HEK293T (cell line): ENCODE measurements at regions not wholly inside any gene's neighbourhood (a gene's known extent, or its start where the extent isn't known, plus 50 kb on each side); places are given as distances from the start of the nearest gene placed in this dataset.
"Not testable (repeated sequence)": the region's sequence is repeated elsewhere in the genome, so short reads cannot be mapped to it uniquely, and the experiment has no call there.

Experiments
- CTCF ChIA-PET: fragments of 350-600 bp; formaldehyde crosslinking; extraction: SDS; loops from one replicate; lab custom pipeline; 2021; ENCODE audit warnings: antibody characterized with exemption, inconsistent platforms; lab: Yijun Ruan, JAX
- POLR2A ChIA-PET: fragments of 350-600 bp; formaldehyde crosslinking; extraction: SDS; loops from one replicate; lab custom pipeline; 2020; ENCODE audit warnings: antibody characterized with exemption, inconsistent platforms; lab: Yijun Ruan, JAX
- DNase-seq: peaks from one replicate; pipeline ENCODE4 v3.0.0; 2012; ENCODE audit warnings: mixed read lengths; ENCODE audit errors: extremely low spot score
- ARNT ChIP-seq: fragments of 450-650 bp; IDR thresholded peaks from 2 replicates; pipeline ENCODE4 v1.6.1; 2017; ENCODE audit warnings: mild to moderate bottlenecking
- BHLHE40 ChIP-seq: fragments of 450-650 bp; IDR thresholded peaks from 2 replicates; pipeline ENCODE4 v1.6.1; 2016; ENCODE audit warnings: mild to moderate bottlenecking, moderate library complexity, borderline replicate concordance
- CTBP1 ChIP-seq: fragments of 450-650 bp; IDR thresholded peaks from 2 replicates; pipeline ENCODE4 v1.6.1; 2016; ENCODE audit warnings: borderline replicate concordance
- ELF4 ChIP-seq: fragments of 450-650 bp; IDR thresholded peaks from 2 replicates; pipeline ENCODE4 v1.6.1; 2017; ENCODE audit warnings: antibody characterized with exemption
- FOXA1 ChIP-seq: fragments of 450-650 bp; IDR thresholded peaks from 2 replicates; pipeline ENCODE4 v1.6.1; 2016; ENCODE audit warnings: mild to moderate bottlenecking
- FOXK2 ChIP-seq: fragments of 450-650 bp; IDR thresholded peaks from 2 replicates; pipeline ENCODE4 v1.6.1; 2016; ENCODE audit warnings: mild to moderate bottlenecking
- FOXM1 ChIP-seq: fragments of 450-650 bp; IDR thresholded peaks from 2 replicates; pipeline ENCODE4 v1.6.1; 2017; ENCODE audit warnings: mild to moderate bottlenecking, borderline replicate concordance
- HDGF ChIP-seq: fragments of 450-650 bp; IDR thresholded peaks from 2 replicates; pipeline ENCODE4 v1.6.1; 2017; ENCODE audit warnings: antibody characterized with exemption, borderline replicate concordance
- L3MBTL2 ChIP-seq: fragments of 450-650 bp; conservative IDR thresholded peaks from 2 replicates; pipeline ENCODE4 v1.6.1; 2016; ENCODE audit warnings: mild to moderate bottlenecking
- LEF1 ChIP-seq: fragments of 450-650 bp; IDR thresholded peaks from 2 replicates; pipeline ENCODE4 v1.6.1; 2017; ENCODE audit warnings: mild to moderate bottlenecking, borderline replicate concordance
- NFRKB ChIP-seq: fragments of 450-650 bp; IDR thresholded peaks from 2 replicates; pipeline ENCODE4 v1.6.1; 2016; ENCODE audit warnings: mild to moderate bottlenecking, moderate library complexity
- PKNOX1 ChIP-seq: fragments of 450-650 bp; IDR thresholded peaks from 2 replicates; pipeline ENCODE4 v1.6.1; 2016
- SP1 ChIP-seq: fragments of 450-650 bp; IDR thresholded peaks from 2 replicates; pipeline ENCODE4 v1.6.1; 2017
- SUZ12 ChIP-seq: fragments of 450-650 bp; IDR thresholded peaks from 2 replicates; pipeline ENCODE4 v1.6.1; 2016; ENCODE audit warnings: mild to moderate bottlenecking
- TARDBP ChIP-seq: fragments of 450-650 bp; IDR thresholded peaks from 2 replicates; pipeline ENCODE4 v1.6.1; 2016
- ZNF384 ChIP-seq: fragments of 450-650 bp; IDR thresholded peaks from 2 replicates; pipeline ENCODE4 v1.6.1; 2016

GRCh38 chr6:134748484-134748883, 201.4 kb downstream of the ALDH8A1 start:
- ChIA-PET CTCF (no interaction called here), POLR2A (no interaction called here)
- no peak for DNase-seq
- TF ChIP-seq ELF4 (no peak), TARDBP (no peak), NFRKB (no peak), ARNT (no peak), SP1 (no peak)

- POLR2A ChIA-PET, DNase-seq: not testable (repeated sequence)
- CTCF ChIA-PET: interaction anchor here (0.6 kb wide), 1 partner anchor 1519 kb away, joined by 3 read pairs; no protein-coding TSS in a partner anchor
Observed at GRCh38 chr6:134747197-134747596, 202.7 kb downstream of the ALDH8A1 start.

GRCh38 chr6:134746140-134746539, 203.8 kb downstream of the ALDH8A1 start:
- ChIA-PET CTCF (no interaction called here), POLR2A (no interaction called here)
- DNase-seq: peak; percentile 21
- TF ChIP-seq ELF4 (no peak), BHLHE40 (no peak), FOXK2 (no peak), ZNF384 (no peak), SP1 (no peak), CTBP1 (no peak), PKNOX1 (no peak), HDGF (no peak), FOXA1 (no peak), NFRKB (no peak), TARDBP (no peak)

GRCh38 chr6:134745192-134745591, 204.7 kb downstream of the ALDH8A1 start:
- POLR2A ChIA-PET, CTCF ChIA-PET: not testable (repeated sequence)

GRCh38 chr6:134744301-134744700, 205.6 kb downstream of the ALDH8A1 start:
- POLR2A ChIA-PET: no interaction called here
- no peak for DNase-seq
- TF ChIP-seq L3MBTL2: no peak
- no peak for TF ChIP-seq SP1
- TF ChIP-seq NFRKB: no peak
- TF ChIP-seq CTBP1: no peak
- TF ChIP-seq FOXM1: no peak
- TF ChIP-seq ARNT: no peak
- no peak for TF ChIP-seq ZNF384
- no peak for TF ChIP-seq HDGF
- no peak for TF ChIP-seq ELF4
- no peak for TF ChIP-seq TARDBP
- CTCF ChIA-PET: no interaction called here

More at GRCh38 chr6:134745192-134745591, 204.7 kb downstream of the ALDH8A1 start:
- not testable (repeated sequence) for DNase-seq

- CTCF ChIA-PET: interaction anchor here (0.9 kb wide), 1 partner anchor 27 kb away, joined by 3 read pairs; no protein-coding TSS in a partner anchor
- POLR2A ChIA-PET: no interaction called here
- peak; percentile 42 for DNase-seq
Observed at GRCh38 chr6:134741200-134741536, 208.7 kb downstream of the ALDH8A1 start.

GRCh38 chr6:134740473-134741199, 209.3 kb downstream of the ALDH8A1 start:
- TF ChIP-seq FOXK2: no peak
- TF ChIP-seq NFRKB: no peak
- TF ChIP-seq LEF1: no peak
- TF ChIP-seq FOXM1: no peak
- no peak for TF ChIP-seq ARNT
- no peak for TF ChIP-seq ELF4
- no peak for TF ChIP-seq BHLHE40
- no peak for TF ChIP-seq CTBP1
- no peak for TF ChIP-seq L3MBTL2
- no peak for TF ChIP-seq SUZ12
- ChIA-PET CTCF (interaction anchor here (0.9 kb wide), 1 partner anchor 28 kb away, joined by 3 read pairs; no protein-coding TSS in a partner anchor), POLR2A (no interaction called here)
- DNase-seq: no peak

More at GRCh38 chr6:134741200-134741536, 208.7 kb downstream of the ALDH8A1 start:
- TF ChIP-seq SP1 (no peak), TARDBP (no peak), FOXM1 (no peak), FOXK2 (no peak), SUZ12 (no peak), ZNF384 (no peak), BHLHE40 (no peak), L3MBTL2 (no peak), ARNT (no peak), PKNOX1 (no peak), HDGF (no peak), FOXA1 (no peak), NFRKB (no peak), LEF1 (no peak)

GRCh38 chr6:134740027-134740373, 209.9 kb downstream of the ALDH8A1 start:
- POLR2A ChIA-PET: no interaction called here
- CTCF ChIA-PET: no interaction called here
- TF ChIP-seq LEF1 (no peak), L3MBTL2 (no peak), HDGF (no peak), CTBP1 (no peak), FOXA1 (no peak), NFRKB (no peak), ELF4 (no peak), SUZ12 (no peak)
- DNase-seq: no peak
